SK-N-SH treated with all-trans-retinoic acid at 6 μM for 48 hours (cell line): ENCODE measurements at regions not wholly inside any gene's neighbourhood (a gene's known extent, or its start where the extent isn't known, plus 50 kb on each side); places are given as distances from the start of the nearest gene placed in this dataset.

Experiments used
- ARNTL ChIP-seq: fragments of 450-650 bp; formaldehyde crosslinking; IDR thresholded peaks from 2 replicates; pipeline ENCODE4 v1.5.0; 2020; ENCODE audit warnings: low read depth, mild to moderate bottlenecking, moderate library complexity, borderline replicate concordance
- BACH2 ChIP-seq: fragments of 250-450 bp; sonication (Bioruptor Pico); IDR thresholded peaks from 2 replicates; pipeline ENCODE4 v1.9.0; 2021; ENCODE audit warnings: mild to moderate bottlenecking, borderline replicate concordance
- CREB5 ChIP-seq: fragments of 250-450 bp; sonication (Bioruptor Pico); IDR thresholded peaks from 2 replicates; pipeline ENCODE4 v1.5.1; 2020; ENCODE audit warnings: low read depth, mild to moderate bottlenecking, moderate library complexity
- OSR1 ChIP-seq: fragments of 250-450 bp; sonication (Bioruptor Pico); IDR thresholded peaks from 2 replicates; pipeline ENCODE4 v1.8.0; 2022; ENCODE audit warnings: moderate library complexity, mild to moderate bottlenecking, inconsistent platforms
- PATZ1 ChIP-seq: fragments of 250-450 bp; sonication (Bioruptor Pico); IDR thresholded peaks from 2 replicates; pipeline ENCODE4 v1.8.0; 2020; ENCODE audit warnings: mild to moderate bottlenecking, moderate library complexity, borderline replicate concordance
- TOX ChIP-seq: fragments of 250-450 bp; sonication (Bioruptor Pico); IDR thresholded peaks from 2 replicates; pipeline ENCODE4 v1.8.0; 2021; ENCODE audit warnings: mild to moderate bottlenecking, moderate library complexity, borderline replicate concordance
- TSHZ2 ChIP-seq: fragments of 250-450 bp; sonication (Bioruptor Pico); IDR thresholded peaks from 2 replicates; pipeline ENCODE4 v1.5.0; 2020; ENCODE audit warnings: mild to moderate bottlenecking, moderate library complexity
- ZNF565 ChIP-seq: fragments of 450-650 bp; formaldehyde crosslinking; conservative IDR thresholded peaks from 2 replicates; pipeline ENCODE4 v1.5.0; 2020; ENCODE audit warnings: low read depth, mild to moderate bottlenecking, moderate library complexity

DNA sequence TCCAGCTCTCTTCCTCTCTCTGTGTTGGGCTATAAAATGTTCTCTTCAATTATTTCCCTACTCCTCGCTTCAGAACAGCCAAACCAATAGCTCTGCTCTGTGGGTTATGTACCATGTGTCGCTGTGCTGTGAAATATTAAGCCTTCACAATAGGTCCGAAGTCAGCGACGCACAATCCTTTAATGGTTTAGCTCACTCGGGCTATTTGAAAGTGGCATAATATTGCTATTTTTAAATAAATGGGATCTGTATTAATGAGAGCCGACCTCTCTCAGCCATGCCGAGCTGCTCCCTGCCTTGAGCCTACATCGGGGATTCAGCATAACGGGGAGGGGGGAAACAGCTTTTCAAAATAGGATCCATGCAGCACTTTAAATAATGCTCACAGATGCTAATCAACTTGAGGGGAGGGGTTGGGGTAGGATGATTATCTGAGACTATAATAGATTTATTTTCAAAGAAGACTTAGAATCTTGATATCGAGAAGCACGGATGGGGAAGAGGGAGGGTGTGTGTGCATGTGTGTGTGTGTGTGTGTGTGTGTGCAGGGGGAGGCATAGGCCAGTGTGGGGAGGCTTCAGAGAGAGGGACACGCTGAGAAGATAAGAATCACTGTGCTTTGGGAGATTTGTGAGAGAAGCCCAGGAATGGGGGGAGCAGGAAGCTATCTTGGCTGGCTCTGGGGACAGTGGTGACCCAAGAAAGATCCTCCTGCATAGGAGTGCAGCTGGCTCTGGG lies 271.5 kb downstream of the NXPE2 start:
- TF ChIP-seq TSHZ2 (CRISPR knock-in tag), result no peak
- TF ChIP-seq PATZ1, result no peak
- TF ChIP-seq ARNTL (CRISPR knock-in tag), result no peak
- TF ChIP-seq BACH2 (CRISPR knock-in tag), result no peak
- TF ChIP-seq TOX, result no peak
- no peak for TF ChIP-seq ZNF565 (CRISPR knock-in tag)
- TF ChIP-seq CREB5, result no peak
- no peak for TF ChIP-seq OSR1 (CRISPR knock-in tag)
